Gastrocnemius medialis (tissue), 4 donors: ENCODE measurements at regions not wholly inside any gene's neighbourhood (a gene's known extent, or its start where the extent isn't known, plus 50 kb on each side); places are given as distances from the start of the nearest gene placed in this dataset.

Experiments
- POLR2A ChIP-seq, 2 donors: fragments of 450-650 bp; IDR thresholded peaks; one replicate each; pipeline ENCODE4 v1.6.1; 2017; ENCODE audit warnings: antibody characterized with exemption in 2 of 2, mild to moderate bottlenecking in 2 of 2, moderate library complexity in 2 of 2
- TF ChIP-seq, protein P1 (sequence below), 5 experiments: fragments of 450-650 bp in 3 of 5; fragments of 200-600 bp in 2 of 5; sonication (generic) in 2 of 5; IDR thresholded peaks in 4 of 5; conservative IDR thresholded peaks in 1 of 5; 1 replicate in 4 of 5; 2 replicates in 1 of 5; pipeline ENCODE4 v1.5.1; 2016 to 2019; ENCODE audit warnings: antibody characterized with exemption in 5 of 5, mild to moderate bottlenecking in 3 of 5, moderate library complexity in 3 of 5

DNA sequence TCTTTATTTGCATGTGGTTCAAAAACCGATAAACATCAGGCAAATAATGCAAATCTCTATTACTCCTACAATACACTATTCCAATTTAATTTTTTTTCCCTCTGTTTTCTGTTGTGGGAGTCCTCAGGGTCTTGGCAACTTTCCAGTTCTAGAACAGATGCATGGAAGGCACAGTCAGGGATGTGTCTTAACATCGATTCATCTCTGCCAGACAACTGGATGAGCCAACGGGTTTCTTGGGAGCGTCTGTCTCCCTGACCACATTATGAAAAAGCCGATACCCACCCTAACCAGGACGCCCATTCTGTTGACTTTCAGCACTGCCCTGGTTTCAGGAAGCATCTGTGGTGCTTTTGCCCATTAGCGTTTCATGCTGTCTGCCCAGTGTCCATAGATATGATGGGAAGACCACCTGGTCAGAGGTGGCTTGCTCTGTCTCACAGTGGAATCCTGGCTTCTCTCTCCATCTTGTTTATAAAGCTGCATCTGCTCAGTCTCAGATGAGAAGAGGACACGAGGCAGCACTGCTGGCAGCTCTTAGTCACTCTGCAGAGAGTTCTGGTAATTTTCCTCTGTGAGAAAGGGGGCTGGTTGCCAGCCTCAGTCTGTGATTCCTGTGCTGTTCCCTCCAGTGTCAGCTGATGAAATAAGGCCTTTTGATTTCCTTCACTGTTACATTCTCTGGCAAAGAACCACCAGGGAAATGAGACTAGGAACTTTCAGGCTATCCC is 57.9 kb upstream of the KCNE4 start:
- TF ChIP-seq, protein P1, sequence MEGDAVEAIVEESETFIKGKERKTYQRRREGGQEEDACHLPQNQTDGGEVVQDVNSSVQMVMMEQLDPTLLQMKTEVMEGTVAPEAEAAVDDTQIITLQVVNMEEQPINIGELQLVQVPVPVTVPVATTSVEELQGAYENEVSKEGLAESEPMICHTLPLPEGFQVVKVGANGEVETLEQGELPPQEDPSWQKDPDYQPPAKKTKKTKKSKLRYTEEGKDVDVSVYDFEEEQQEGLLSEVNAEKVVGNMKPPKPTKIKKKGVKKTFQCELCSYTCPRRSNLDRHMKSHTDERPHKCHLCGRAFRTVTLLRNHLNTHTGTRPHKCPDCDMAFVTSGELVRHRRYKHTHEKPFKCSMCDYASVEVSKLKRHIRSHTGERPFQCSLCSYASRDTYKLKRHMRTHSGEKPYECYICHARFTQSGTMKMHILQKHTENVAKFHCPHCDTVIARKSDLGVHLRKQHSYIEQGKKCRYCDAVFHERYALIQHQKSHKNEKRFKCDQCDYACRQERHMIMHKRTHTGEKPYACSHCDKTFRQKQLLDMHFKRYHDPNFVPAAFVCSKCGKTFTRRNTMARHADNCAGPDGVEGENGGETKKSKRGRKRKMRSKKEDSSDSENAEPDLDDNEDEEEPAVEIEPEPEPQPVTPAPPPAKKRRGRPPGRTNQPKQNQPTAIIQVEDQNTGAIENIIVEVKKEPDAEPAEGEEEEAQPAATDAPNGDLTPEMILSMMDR (IDR thresholded peaks at IDR 0.05 in 4 of 5, conservative IDR thresholded peaks at IDR 0.05 in 1 of 5) = no peak
- TF ChIP-seq POLR2A (IDR thresholded peaks at IDR 0.05) = no peak
